DND-41 (cell line): ENCODE measurements at regions not wholly inside any gene's neighbourhood (a gene's known extent, or its start where the extent isn't known, plus 50 kb on each side); places are given as distances from the start of the nearest gene placed in this dataset.

Experiments
- ATAC-seq: fragments of 200-7000 bp; cut with Tn5 transposase; 3 replicates; pipeline ENCODE4 v1.9.1; 2021; ENCODE audit warnings: low read depth; ENCODE audit not compliant: insufficient read depth
- DNase-seq: peaks from one replicate; pipeline ENCODE4 v3.0.0-alpha.2; 2020
- H2AFZ ChIP-seq: 2 replicates; pipeline ENCODE4 v1.6.0; 2012; ENCODE audit warnings: low read depth, low read length
- H3K27ac ChIP-seq: 2 replicates; pipeline ENCODE4 v1.5.1; 2012; ENCODE audit warnings: low read length, inconsistent platforms
- H3K27me3 ChIP-seq: fragments of 200-600 bp; sonication (generic); 2 replicates; pipeline ENCODE4 v1.6.0; 2012; ENCODE audit warnings: low read length, mild to moderate bottlenecking, inconsistent platforms; ENCODE audit not compliant: insufficient read depth, poor library complexity
- H3K36me3 ChIP-seq: 2 replicates; pipeline ENCODE4 v1.5.1; 2012; ENCODE audit warnings: low read length, inconsistent platforms; ENCODE audit not compliant: insufficient read depth
- H3K4me1 ChIP-seq: 2 replicates; pipeline ENCODE4 v1.5.1; 2012; ENCODE audit warnings: mild to moderate bottlenecking, low read length; ENCODE audit not compliant: insufficient read depth
- H3K4me2 ChIP-seq: 2 replicates; pipeline ENCODE4 v1.6.0; 2012; ENCODE audit warnings: mild to moderate bottlenecking, moderate library complexity, low read length, inconsistent platforms; ENCODE audit not compliant: insufficient read depth
- H3K4me3 ChIP-seq, 2 experiments: fragments of 200-600 bp in 1 of 2; shearing (Covaris generic) in 1 of 2; 2 replicates each; pipeline ENCODE4 v1.5.1; 2012 to 2016; ENCODE audit warnings: inconsistent platforms in 2 of 2, low read length in 2 of 2, mild to moderate bottlenecking in 2 of 2, low read depth in 1 of 2, moderate library complexity in 1 of 2
- H3K79me2 ChIP-seq: 2 replicates; pipeline ENCODE4 v1.6.0; 2012; ENCODE audit warnings: low read length, inconsistent platforms; ENCODE audit not compliant: insufficient read depth
- H3K9ac ChIP-seq: 2 replicates; pipeline ENCODE4 v1.6.0; 2012; ENCODE audit warnings: low read depth, mild to moderate bottlenecking, inconsistent platforms, low read length, moderate library complexity
- H3K9me3 ChIP-seq: 2 replicates; pipeline ENCODE4 v1.5.1; 2012; ENCODE audit warnings: low read length, moderate library complexity, mild to moderate bottlenecking, inconsistent platforms; ENCODE audit not compliant: insufficient read depth, severe bottlenecking
- H4K20me1 ChIP-seq: 2 replicates; pipeline ENCODE4 v1.6.0; 2012; ENCODE audit warnings: low read length; ENCODE audit not compliant: insufficient read depth
- EZH2 ChIP-seq: IDR thresholded peaks from 3 replicates; pipeline ENCODE4 v1.6.1; 2012; ENCODE audit warnings: borderline replicate concordance, low read depth, mild to moderate bottlenecking, moderate library complexity, low read length, inconsistent platforms; ENCODE audit not compliant: severe bottlenecking
- TF ChIP-seq, protein P1 (sequence below): IDR thresholded peaks from 2 replicates; pipeline ENCODE4 v1.5.1; 2012; ENCODE audit warnings: borderline replicate concordance, low read length, moderate library complexity, mild to moderate bottlenecking; ENCODE audit not compliant: poor library complexity, severe bottlenecking; ENCODE audit errors: extremely low read depth

- H3K79me2 ChIP-seq = no peaks in the 10 kb centered on the region
- ATAC-seq (no peak), DNase-seq (no peak)
- no peak overlapping the region for H3K4me3 ChIP-seq
- H3K4me1 ChIP-seq = no peaks in the 10 kb centered on the region
- no peaks in the 10 kb centered on the region for H3K36me3 ChIP-seq
- no peak overlapping the region for H3K27ac ChIP-seq
- H3K4me2 ChIP-seq = no peak overlapping the region
- no peak overlapping the region for H3K9ac ChIP-seq
- no peaks in the 10 kb centered on the region for H3K9me3 ChIP-seq
- TF ChIP-seq, protein P1, sequence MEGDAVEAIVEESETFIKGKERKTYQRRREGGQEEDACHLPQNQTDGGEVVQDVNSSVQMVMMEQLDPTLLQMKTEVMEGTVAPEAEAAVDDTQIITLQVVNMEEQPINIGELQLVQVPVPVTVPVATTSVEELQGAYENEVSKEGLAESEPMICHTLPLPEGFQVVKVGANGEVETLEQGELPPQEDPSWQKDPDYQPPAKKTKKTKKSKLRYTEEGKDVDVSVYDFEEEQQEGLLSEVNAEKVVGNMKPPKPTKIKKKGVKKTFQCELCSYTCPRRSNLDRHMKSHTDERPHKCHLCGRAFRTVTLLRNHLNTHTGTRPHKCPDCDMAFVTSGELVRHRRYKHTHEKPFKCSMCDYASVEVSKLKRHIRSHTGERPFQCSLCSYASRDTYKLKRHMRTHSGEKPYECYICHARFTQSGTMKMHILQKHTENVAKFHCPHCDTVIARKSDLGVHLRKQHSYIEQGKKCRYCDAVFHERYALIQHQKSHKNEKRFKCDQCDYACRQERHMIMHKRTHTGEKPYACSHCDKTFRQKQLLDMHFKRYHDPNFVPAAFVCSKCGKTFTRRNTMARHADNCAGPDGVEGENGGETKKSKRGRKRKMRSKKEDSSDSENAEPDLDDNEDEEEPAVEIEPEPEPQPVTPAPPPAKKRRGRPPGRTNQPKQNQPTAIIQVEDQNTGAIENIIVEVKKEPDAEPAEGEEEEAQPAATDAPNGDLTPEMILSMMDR = no peak
- no peak for TF ChIP-seq EZH2
- no peak overlapping the region for H2AFZ ChIP-seq
- H3K27me3 ChIP-seq = no peaks in the 10 kb centered on the region
- no peaks in the 10 kb centered on the region for H4K20me1 ChIP-seq
Observed at GRCh38 chr13:59441596-59442280, 722.0 kb downstream of the DIAPH3 start.

GRCh38 chr13:59442461-59442860 is 721.3 kb downstream of the DIAPH3 start:
- Histone ChIP-seq H3K79me2 (no peaks in the 10 kb centered on the region), H2AFZ (no peak overlapping the region), H3K9me3 (no peaks in the 10 kb centered on the region), H3K36me3 (no peaks in the 10 kb centered on the region), H4K20me1 (no peaks in the 10 kb centered on the region), H3K9ac (no peak overlapping the region), H3K4me1 (no peaks in the 10 kb centered on the region), H3K4me3 (no peak overlapping the region), H3K27ac (no peak overlapping the region), H3K4me2 (no peak overlapping the region), H3K27me3 (no peaks in the 10 kb centered on the region)
- no peak for ATAC-seq
- TF ChIP-seq EZH2 = no peak
- TF ChIP-seq, protein P1 = no peak
- DNase-seq = no peak

GRCh38 chr13:59442944-59443486 is 720.7 kb downstream of the DIAPH3 start:
- H3K27ac ChIP-seq = no peak overlapping the region
- no peaks in the 10 kb centered on the region for H3K27me3 ChIP-seq
- no peak for TF ChIP-seq EZH2
- TF ChIP-seq, protein P1 = no peak
- H3K4me3 ChIP-seq = no peak overlapping the region
- H2AFZ ChIP-seq = no peak overlapping the region
- no peaks in the 10 kb centered on the region for H3K9me3 ChIP-seq
- no peak overlapping the region for H3K9ac ChIP-seq
- no peaks in the 10 kb centered on the region for H3K36me3 ChIP-seq
- no peaks in the 10 kb centered on the region for H4K20me1 ChIP-seq
- DNase-seq (no peak), ATAC-seq (no peak)
- no peaks in the 10 kb centered on the region for H3K79me2 ChIP-seq
- H3K4me2 ChIP-seq = no peak overlapping the region
- H3K4me1 ChIP-seq = no peaks in the 10 kb centered on the region
